NCI-H82 treated with DMSO at 0.1 percent for 48 hours (cell line): ENCODE measurements at regions not wholly inside any gene's neighbourhood (a gene's known extent, or its start where the extent isn't known, plus 50 kb on each side); places are given as distances from the start of the nearest gene placed in this dataset.

Experiments used
- DNase-seq: peaks from one replicate; lab custom pipeline; 2025; ENCODE audit not compliant: unreplicated experiment; lab: John Stamatoyannopoulos, UW

DNA sequence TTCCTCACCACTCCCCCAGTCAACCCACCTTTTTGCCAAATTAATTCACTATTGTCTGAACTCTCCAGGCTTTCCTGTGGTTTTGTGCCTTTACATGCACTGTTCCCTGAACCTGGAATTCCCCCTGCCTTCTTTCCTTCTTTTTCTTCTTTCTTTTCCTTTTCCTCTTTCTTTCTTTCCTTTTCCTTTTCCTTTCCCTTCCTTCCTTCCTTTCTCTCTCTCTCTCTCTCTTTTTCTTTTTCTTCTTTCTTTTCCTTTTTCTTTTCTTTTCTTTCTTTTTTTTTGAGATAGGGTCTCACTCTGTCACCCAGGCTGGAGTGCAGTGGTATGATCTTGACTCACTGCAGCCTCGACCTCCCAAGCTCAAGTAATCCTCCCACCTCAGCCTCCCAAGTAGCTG, 56.6 kb upstream of the CDC42BPA start:
- DNase-seq, result no peak

- DNase-seq, result no peak
Measured at GRCh38 chr1:227372726-227373130, 54.4 kb upstream of the CDC42BPA start.

- no peak for DNase-seq
Measured at GRCh38 chr1:227370533-227371254, 52.4 kb upstream of the CDC42BPA start.

DNA sequence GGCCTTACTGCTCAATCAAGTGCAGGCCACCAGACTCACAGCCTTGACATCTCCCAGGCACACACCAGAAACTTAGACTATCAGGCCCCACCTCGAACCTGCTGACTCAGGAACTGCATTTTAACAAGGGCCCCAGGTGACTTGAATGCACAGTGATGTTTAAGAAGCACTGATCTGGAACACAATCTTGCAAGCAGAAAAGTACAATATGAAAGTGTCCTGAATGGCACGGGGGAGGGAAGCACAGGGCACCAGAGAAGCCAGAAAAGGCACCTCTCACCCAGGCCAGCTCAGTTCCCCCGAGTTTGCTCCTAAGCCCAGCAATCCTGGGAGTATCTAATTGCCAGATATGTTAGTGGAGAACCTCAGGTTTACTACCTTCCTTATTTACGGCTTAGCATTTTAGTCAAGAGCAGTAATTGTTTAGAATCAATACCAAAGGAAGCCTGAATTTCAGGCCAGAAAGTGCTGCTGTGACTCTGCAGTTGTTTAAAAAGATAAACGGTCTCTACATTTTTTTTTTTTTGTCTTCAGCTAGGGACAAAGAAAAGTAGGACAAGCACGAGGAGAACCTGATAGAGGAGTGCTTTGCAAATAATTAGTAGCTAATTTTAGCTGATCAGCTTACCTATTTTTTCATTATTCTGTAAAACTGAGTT, 50.9 kb upstream of the CDC42BPA start:
- no peak for DNase-seq
